ENCODE measurements at regions not wholly inside any gene's neighbourhood (a gene's known extent, or its start where the extent isn't known, plus 50 kb on each side); places are given as distances from the start of the nearest gene placed in this dataset.

GRCh38 chr4:28677808-28678207 is 1817.2 kb downstream of the STIM2 start:
- H3K4me3 ChIP-seq (ENCODE audit: low read depth in 1 of 2, low read length in 2 of 2): no peak overlapping the region
- H3K27me3 ChIP-seq (ENCODE audit: control insufficient read depth in 1 of 2, insufficient read depth in 2 of 2, low read length in 2 of 2): no peaks in the 10 kb centered on the region
- no peak overlapping the region for H3K27ac ChIP-seq (ENCODE audit: low read depth, low read length)
- no peaks in the 10 kb centered on the region for H3K4me1 ChIP-seq (ENCODE audit: insufficient read depth, low read length)
- H3K9me3 ChIP-seq (ENCODE audit: low read length): no peaks in the 10 kb centered on the region
- no peak overlapping the region for H3K9ac ChIP-seq (ENCODE audit: low read length)
- H3K36me3 ChIP-seq (ENCODE audit: insufficient read depth, low read length): no peaks in the 10 kb centered on the region

GRCh38 chr4:28682847-28683246 is 1822.2 kb downstream of the STIM2 start:
- H3K27me3 ChIP-seq (ENCODE audit: control insufficient read depth in 1 of 2, insufficient read depth in 2 of 2, low read length in 2 of 2): no peaks in the 10 kb centered on the region
- no peak overlapping the region for H3K4me3 ChIP-seq (ENCODE audit: low read depth in 1 of 2, low read length in 2 of 2)
- no peaks in the 10 kb centered on the region for H3K9me3 ChIP-seq (ENCODE audit: low read length)
- H3K36me3 ChIP-seq (ENCODE audit: insufficient read depth, low read length): no peaks in the 10 kb centered on the region
- H3K4me1 ChIP-seq (ENCODE audit: insufficient read depth, low read length): no peaks in the 10 kb centered on the region
- H3K27ac ChIP-seq (ENCODE audit: low read depth, low read length): no peak overlapping the region
- H3K9ac ChIP-seq (ENCODE audit: low read length): no peak overlapping the region

- no peak overlapping the region for H3K9ac ChIP-seq (ENCODE audit: low read length)
- H3K9me3 ChIP-seq (ENCODE audit: low read length): no peaks in the 10 kb centered on the region
- H3K4me3 ChIP-seq (ENCODE audit: low read depth in 1 of 2, low read length in 2 of 2): no peak overlapping the region
- H3K36me3 ChIP-seq (ENCODE audit: insufficient read depth, low read length): no peaks in the 10 kb centered on the region
- H3K27ac ChIP-seq (ENCODE audit: low read depth, low read length): no peak overlapping the region
- H3K4me1 ChIP-seq (ENCODE audit: insufficient read depth, low read length): no peaks in the 10 kb centered on the region
- no peaks in the 10 kb centered on the region for H3K27me3 ChIP-seq (ENCODE audit: control insufficient read depth in 1 of 2, insufficient read depth in 2 of 2, low read length in 2 of 2)
Measured at GRCh38 chr4:28686618-28687017, 1826.0 kb downstream of the STIM2 start.

DNA sequence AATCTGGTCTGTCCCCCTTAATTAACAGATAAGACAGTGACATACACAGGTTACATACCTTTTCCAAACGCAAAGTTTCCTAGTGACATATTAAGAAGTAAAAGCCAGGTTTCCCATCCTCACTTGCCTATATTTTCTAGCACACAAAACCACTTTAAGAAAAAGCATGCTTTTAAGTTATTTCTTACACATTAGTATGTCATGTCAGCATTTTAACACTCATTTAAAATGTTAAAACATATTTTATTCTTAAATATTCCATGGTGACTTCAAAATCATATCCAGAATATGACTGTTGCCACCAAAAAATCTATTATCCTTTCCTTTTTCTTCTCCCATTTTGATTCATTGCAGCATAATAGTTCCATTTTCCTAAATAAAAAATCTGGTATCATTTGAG is 1830.2 kb downstream of the STIM2 start:
- no peaks in the 10 kb centered on the region for H3K27me3 ChIP-seq (ENCODE audit: control insufficient read depth in 1 of 2, insufficient read depth in 2 of 2, low read length in 2 of 2)
- H3K36me3 ChIP-seq (ENCODE audit: insufficient read depth, low read length): no peaks in the 10 kb centered on the region
- no peaks in the 10 kb centered on the region for H3K9me3 ChIP-seq (ENCODE audit: low read length)
- H3K4me1 ChIP-seq (ENCODE audit: insufficient read depth, low read length): no peaks in the 10 kb centered on the region
- H3K4me3 ChIP-seq (ENCODE audit: low read depth in 1 of 2, low read length in 2 of 2): no peak overlapping the region
- no peak overlapping the region for H3K9ac ChIP-seq (ENCODE audit: low read length)
- H3K27ac ChIP-seq (ENCODE audit: low read depth, low read length): no peak overlapping the region

GRCh38 chr4:28702571-28702970 is 1841.9 kb downstream of the STIM2 start:
- H3K4me1 ChIP-seq (ENCODE audit: insufficient read depth, low read length): no peaks in the 10 kb centered on the region
- H3K9ac ChIP-seq (ENCODE audit: low read length): no peak overlapping the region
- H3K27ac ChIP-seq (ENCODE audit: low read depth, low read length): no peak overlapping the region
- no peak overlapping the region for H3K4me3 ChIP-seq (ENCODE audit: low read depth in 1 of 2, low read length in 2 of 2)
- H3K36me3 ChIP-seq (ENCODE audit: insufficient read depth, low read length): no peaks in the 10 kb centered on the region
- no peaks in the 10 kb centered on the region for H3K9me3 ChIP-seq (ENCODE audit: low read length)
- H3K27me3 ChIP-seq (ENCODE audit: control insufficient read depth in 1 of 2, insufficient read depth in 2 of 2, low read length in 2 of 2): no peaks in the 10 kb centered on the region

- Histone ChIP-seq H3K9ac (ENCODE audit: low read length) (no peak overlapping the region), H3K27ac (ENCODE audit: low read depth, low read length) (no peak overlapping the region), H3K4me3 (ENCODE audit: low read depth in 1 of 2, low read length in 2 of 2) (no peak overlapping the region), H3K36me3 (ENCODE audit: insufficient read depth, low read length) (no peaks in the 10 kb centered on the region), H3K9me3 (ENCODE audit: low read length) (no peaks in the 10 kb centered on the region), H3K4me1 (ENCODE audit: insufficient read depth, low read length) (no peaks in the 10 kb centered on the region), H3K27me3 (ENCODE audit: control insufficient read depth in 1 of 2, insufficient read depth in 2 of 2, low read length in 2 of 2) (no peaks in the 10 kb centered on the region)
Measured at GRCh38 chr4:28709891-28710290, 1849.2 kb downstream of the STIM2 start.

DNA sequence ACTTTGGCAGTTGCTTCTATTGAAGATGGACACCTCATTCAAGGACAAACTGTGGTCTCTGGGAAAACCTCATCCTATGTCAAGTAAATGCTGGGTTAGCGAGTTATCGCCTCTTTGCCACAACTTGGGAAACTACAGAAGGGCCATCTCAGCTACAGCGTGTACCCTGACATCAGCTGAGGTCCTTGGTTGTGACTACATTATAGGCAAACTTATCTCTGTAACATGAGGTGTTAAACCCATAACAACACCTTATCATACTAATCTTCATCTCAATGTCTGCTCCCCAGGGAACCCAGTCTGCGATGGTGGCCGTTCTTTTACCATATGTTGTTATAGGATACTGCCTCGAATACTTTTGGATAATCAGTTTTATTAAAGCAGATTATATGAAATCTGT is 1862.7 kb downstream of the STIM2 start:
- no peak overlapping the region for H3K4me3 ChIP-seq (ENCODE audit: low read depth in 1 of 2, low read length in 2 of 2)
- H3K4me1 ChIP-seq (ENCODE audit: insufficient read depth, low read length): peaks cover 16% of the 10 kb centered on the region
- H3K9me3 ChIP-seq (ENCODE audit: low read length): no peaks in the 10 kb centered on the region
- H3K36me3 ChIP-seq (ENCODE audit: insufficient read depth, low read length): no peaks in the 10 kb centered on the region
- H3K9ac ChIP-seq (ENCODE audit: low read length): no peak overlapping the region
- H3K27me3 ChIP-seq (ENCODE audit: control insufficient read depth in 1 of 2, insufficient read depth in 2 of 2, low read length in 2 of 2): no peaks in the 10 kb centered on the region
- no peak overlapping the region for H3K27ac ChIP-seq (ENCODE audit: low read depth, low read length)

GRCh38 chr4:28724239-28724638 is 1863.6 kb downstream of the STIM2 start:
- Histone ChIP-seq H3K9ac (ENCODE audit: low read length) (no peak overlapping the region), H3K4me1 (ENCODE audit: insufficient read depth, low read length) (peaks cover 16% of the 10 kb centered on the region), H3K27ac (ENCODE audit: low read depth, low read length) (no peak overlapping the region), H3K27me3 (ENCODE audit: control insufficient read depth in 1 of 2, insufficient read depth in 2 of 2, low read length in 2 of 2) (no peaks in the 10 kb centered on the region), H3K36me3 (ENCODE audit: insufficient read depth, low read length) (no peaks in the 10 kb centered on the region), H3K4me3 (ENCODE audit: low read depth in 1 of 2, low read length in 2 of 2) (no peak overlapping the region), H3K9me3 (ENCODE audit: low read length) (no peaks in the 10 kb centered on the region)

- Histone ChIP-seq H3K4me3 (ENCODE audit: low read depth in 1 of 2, low read length in 2 of 2) (no peak overlapping the region), H3K9me3 (ENCODE audit: low read length) (no peaks in the 10 kb centered on the region), H3K9ac (ENCODE audit: low read length) (no peak overlapping the region), H3K27ac (ENCODE audit: low read depth, low read length) (no peak overlapping the region), H3K4me1 (ENCODE audit: insufficient read depth, low read length) (no peaks in the 10 kb centered on the region), H3K27me3 (ENCODE audit: control insufficient read depth in 1 of 2, insufficient read depth in 2 of 2, low read length in 2 of 2) (no peaks in the 10 kb centered on the region), H3K36me3 (ENCODE audit: insufficient read depth, low read length) (no peaks in the 10 kb centered on the region)
Measured at GRCh38 chr4:28730304-28730703, 1869.7 kb downstream of the STIM2 start.

- Histone ChIP-seq H3K4me3 (ENCODE audit: low read depth in 1 of 2, low read length in 2 of 2) (no peak overlapping the region), H3K9me3 (ENCODE audit: low read length) (no peaks in the 10 kb centered on the region), H3K9ac (ENCODE audit: low read length) (no peak overlapping the region), H3K4me1 (ENCODE audit: insufficient read depth, low read length) (no peaks in the 10 kb centered on the region), H3K36me3 (ENCODE audit: insufficient read depth, low read length) (no peaks in the 10 kb centered on the region), H3K27ac (ENCODE audit: low read depth, low read length) (no peak overlapping the region), H3K27me3 (ENCODE audit: control insufficient read depth in 1 of 2, insufficient read depth in 2 of 2, low read length in 2 of 2) (no peaks in the 10 kb centered on the region)
Measured at GRCh38 chr4:28744066-28744465, 1883.4 kb downstream of the STIM2 start.

DNA sequence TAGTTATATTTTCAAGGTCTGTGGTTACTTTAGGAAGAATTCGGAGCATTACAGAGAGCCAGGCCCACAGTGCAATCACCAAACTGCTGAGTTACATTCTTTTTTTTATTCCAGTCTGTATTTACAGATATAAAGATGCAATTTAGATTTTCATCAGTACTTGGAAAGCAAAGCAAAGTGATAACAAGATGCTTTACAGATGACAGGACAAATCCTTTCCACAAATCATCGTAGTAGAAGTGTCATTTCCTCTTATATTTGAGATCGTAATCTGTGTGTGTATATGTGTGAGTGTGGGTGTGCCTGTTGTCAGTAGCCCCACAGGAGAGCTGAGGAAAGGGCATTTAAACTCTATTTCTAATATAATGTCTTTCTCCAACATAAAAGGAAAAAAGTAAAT is 1893.7 kb downstream of the STIM2 start:
- H3K36me3 ChIP-seq (ENCODE audit: insufficient read depth, low read length): no peaks in the 10 kb centered on the region
- H3K27me3 ChIP-seq (ENCODE audit: control insufficient read depth in 1 of 2, insufficient read depth in 2 of 2, low read length in 2 of 2): no peaks in the 10 kb centered on the region
- H3K4me1 ChIP-seq (ENCODE audit: insufficient read depth, low read length): no peaks in the 10 kb centered on the region
- H3K9ac ChIP-seq (ENCODE audit: low read length): no peak overlapping the region
- no peaks in the 10 kb centered on the region for H3K9me3 ChIP-seq (ENCODE audit: low read length)
- H3K4me3 ChIP-seq (ENCODE audit: low read depth in 1 of 2, low read length in 2 of 2): no peak overlapping the region
- H3K27ac ChIP-seq (ENCODE audit: low read depth, low read length): no peak overlapping the region

GRCh38 chr4:28755081-28755480 is 1894.4 kb downstream of the STIM2 start:
- no peaks in the 10 kb centered on the region for H3K27me3 ChIP-seq (ENCODE audit: control insufficient read depth in 1 of 2, insufficient read depth in 2 of 2, low read length in 2 of 2)
- H3K4me1 ChIP-seq (ENCODE audit: insufficient read depth, low read length): no peaks in the 10 kb centered on the region
- no peak overlapping the region for H3K4me3 ChIP-seq (ENCODE audit: low read depth in 1 of 2, low read length in 2 of 2)
- no peaks in the 10 kb centered on the region for H3K36me3 ChIP-seq (ENCODE audit: insufficient read depth, low read length)
- H3K27ac ChIP-seq (ENCODE audit: low read depth, low read length): no peak overlapping the region
- H3K9ac ChIP-seq (ENCODE audit: low read length): no peak overlapping the region
- H3K9me3 ChIP-seq (ENCODE audit: low read length): no peaks in the 10 kb centered on the region

All from muscle layer of colon (tissue), 2 donors.